K562 (cell line): ENCODE measurements at regions not wholly inside any gene's neighbourhood (a gene's known extent, or its start where the extent isn't known, plus 50 kb on each side); places are given as distances from the start of the nearest gene placed in this dataset.

Source experiments
- TF ChIP-seq, protein P1 (sequence below): fragments of 200-600 bp; sonication (generic); IDR thresholded peaks from one replicate; pipeline ENCODE4 v1.6.1; 2012; ENCODE audit warnings: mild to moderate bottlenecking, low read depth, low read length, inconsistent platforms

DNA sequence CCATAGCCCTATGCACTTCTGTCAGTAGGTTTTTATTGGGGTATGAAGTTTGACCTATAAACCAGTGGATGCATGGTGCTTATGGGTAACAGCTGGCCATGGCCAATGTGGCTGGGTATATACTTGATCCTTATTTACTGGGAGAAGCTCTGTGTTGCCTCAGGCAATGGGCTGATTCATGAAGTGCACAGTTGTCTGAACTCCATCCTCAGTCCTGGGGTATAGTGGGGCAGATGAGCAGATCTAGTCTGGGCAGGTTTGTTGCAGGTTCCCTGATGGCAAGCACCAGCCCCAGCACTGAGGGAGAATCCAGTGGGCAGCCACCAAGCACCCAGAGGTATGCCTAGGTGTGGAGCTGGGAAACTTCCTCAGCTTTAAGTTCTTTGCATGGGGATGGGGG, 274.4 kb downstream of the TDRD3 start (continued):
- TF ChIP-seq, protein P1, sequence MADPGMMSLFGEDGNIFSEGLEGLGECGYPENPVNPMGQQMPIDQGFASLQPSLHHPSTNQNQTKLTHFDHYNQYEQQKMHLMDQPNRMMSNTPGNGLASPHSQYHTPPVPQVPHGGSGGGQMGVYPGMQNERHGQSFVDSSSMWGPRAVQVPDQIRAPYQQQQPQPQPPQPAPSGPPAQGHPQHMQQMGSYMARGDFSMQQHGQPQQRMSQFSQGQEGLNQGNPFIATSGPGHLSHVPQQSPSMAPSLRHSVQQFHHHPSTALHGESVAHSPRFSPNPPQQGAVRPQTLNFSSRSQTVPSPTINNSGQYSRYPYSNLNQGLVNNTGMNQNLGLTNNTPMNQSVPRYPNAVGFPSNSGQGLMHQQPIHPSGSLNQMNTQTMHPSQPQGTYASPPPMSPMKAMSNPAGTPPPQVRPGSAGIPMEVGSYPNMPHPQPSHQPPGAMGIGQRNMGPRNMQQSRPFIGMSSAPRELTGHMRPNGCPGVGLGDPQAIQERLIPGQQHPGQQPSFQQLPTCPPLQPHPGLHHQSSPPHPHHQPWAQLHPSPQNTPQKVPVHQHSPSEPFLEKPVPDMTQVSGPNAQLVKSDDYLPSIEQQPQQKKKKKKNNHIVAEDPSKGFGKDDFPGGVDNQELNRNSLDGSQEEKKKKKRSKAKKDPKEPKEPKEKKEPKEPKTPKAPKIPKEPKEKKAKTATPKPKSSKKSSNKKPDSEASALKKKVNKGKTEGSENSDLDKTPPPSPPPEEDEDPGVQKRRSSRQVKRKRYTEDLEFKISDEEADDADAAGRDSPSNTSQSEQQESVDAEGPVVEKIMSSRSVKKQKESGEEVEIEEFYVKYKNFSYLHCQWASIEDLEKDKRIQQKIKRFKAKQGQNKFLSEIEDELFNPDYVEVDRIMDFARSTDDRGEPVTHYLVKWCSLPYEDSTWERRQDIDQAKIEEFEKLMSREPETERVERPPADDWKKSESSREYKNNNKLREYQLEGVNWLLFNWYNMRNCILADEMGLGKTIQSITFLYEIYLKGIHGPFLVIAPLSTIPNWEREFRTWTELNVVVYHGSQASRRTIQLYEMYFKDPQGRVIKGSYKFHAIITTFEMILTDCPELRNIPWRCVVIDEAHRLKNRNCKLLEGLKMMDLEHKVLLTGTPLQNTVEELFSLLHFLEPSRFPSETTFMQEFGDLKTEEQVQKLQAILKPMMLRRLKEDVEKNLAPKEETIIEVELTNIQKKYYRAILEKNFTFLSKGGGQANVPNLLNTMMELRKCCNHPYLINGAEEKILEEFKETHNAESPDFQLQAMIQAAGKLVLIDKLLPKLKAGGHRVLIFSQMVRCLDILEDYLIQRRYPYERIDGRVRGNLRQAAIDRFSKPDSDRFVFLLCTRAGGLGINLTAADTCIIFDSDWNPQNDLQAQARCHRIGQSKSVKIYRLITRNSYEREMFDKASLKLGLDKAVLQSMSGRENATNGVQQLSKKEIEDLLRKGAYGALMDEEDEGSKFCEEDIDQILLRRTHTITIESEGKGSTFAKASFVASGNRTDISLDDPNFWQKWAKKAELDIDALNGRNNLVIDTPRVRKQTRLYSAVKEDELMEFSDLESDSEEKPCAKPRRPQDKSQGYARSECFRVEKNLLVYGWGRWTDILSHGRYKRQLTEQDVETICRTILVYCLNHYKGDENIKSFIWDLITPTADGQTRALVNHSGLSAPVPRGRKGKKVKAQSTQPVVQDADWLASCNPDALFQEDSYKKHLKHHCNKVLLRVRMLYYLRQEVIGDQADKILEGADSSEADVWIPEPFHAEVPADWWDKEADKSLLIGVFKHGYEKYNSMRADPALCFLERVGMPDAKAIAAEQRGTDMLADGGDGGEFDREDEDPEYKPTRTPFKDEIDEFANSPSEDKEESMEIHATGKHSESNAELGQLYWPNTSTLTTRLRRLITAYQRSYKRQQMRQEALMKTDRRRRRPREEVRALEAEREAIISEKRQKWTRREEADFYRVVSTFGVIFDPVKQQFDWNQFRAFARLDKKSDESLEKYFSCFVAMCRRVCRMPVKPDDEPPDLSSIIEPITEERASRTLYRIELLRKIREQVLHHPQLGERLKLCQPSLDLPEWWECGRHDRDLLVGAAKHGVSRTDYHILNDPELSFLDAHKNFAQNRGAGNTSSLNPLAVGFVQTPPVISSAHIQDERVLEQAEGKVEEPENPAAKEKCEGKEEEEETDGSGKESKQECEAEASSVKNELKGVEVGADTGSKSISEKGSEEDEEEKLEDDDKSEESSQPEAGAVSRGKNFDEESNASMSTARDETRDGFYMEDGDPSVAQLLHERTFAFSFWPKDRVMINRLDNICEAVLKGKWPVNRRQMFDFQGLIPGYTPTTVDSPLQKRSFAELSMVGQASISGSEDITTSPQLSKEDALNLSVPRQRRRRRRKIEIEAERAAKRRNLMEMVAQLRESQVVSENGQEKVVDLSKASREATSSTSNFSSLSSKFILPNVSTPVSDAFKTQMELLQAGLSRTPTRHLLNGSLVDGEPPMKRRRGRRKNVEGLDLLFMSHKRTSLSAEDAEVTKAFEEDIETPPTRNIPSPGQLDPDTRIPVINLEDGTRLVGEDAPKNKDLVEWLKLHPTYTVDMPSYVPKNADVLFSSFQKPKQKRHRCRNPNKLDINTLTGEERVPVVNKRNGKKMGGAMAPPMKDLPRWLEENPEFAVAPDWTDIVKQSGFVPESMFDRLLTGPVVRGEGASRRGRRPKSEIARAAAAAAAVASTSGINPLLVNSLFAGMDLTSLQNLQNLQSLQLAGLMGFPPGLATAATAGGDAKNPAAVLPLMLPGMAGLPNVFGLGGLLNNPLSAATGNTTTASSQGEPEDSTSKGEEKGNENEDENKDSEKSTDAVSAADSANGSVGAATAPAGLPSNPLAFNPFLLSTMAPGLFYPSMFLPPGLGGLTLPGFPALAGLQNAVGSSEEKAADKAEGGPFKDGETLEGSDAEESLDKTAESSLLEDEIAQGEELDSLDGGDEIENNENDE: no peak
- TF ChIP-seq, all 486 proteins: peak for 0
